GM12891 (cell line): ENCODE measurements at regions not wholly inside any gene's neighbourhood (a gene's known extent, or its start where the extent isn't known, plus 50 kb on each side); places are given as distances from the start of the nearest gene placed in this dataset.

Experiments used
- DNase-seq: peaks from one replicate; pipeline ENCODE4 v3.0.0; 2011; ENCODE audit warnings: low spot score; ENCODE audit not compliant: insufficient read length
- FAIRE-seq: peaks from 2 replicates; lab custom pipeline; 2011; peaks lifted over from hg19 to GRCh38; lab: Jason Lieb, UNC
- PAX5 ChIP-seq: IDR thresholded peaks from 2 replicates; pipeline ENCODE4 v1.6.1; 2011; ENCODE audit warnings: low read length, moderate library complexity, mild to moderate bottlenecking; ENCODE audit not compliant: insufficient read depth, severe bottlenecking
- POLR2A ChIP-seq: IDR thresholded peaks from 2 replicates; pipeline ENCODE4 v1.6.1; 2011; ENCODE audit warnings: low read depth, low read length, control low read depth
- POLR2AphosphoS5 ChIP-seq: IDR thresholded peaks from 2 replicates; pipeline ENCODE4 v1.6.1; 2011; ENCODE audit warnings: low read depth, low read length, control low read depth
- POU2F2 ChIP-seq: IDR thresholded peaks from 2 replicates; pipeline ENCODE4 v1.6.1; 2011; ENCODE audit warnings: low read depth, mild to moderate bottlenecking, control low read depth, low read length, moderate library complexity
- SPI1 ChIP-seq: IDR thresholded peaks from 2 replicates; pipeline ENCODE4 v1.6.1; 2011; ENCODE audit warnings: low read depth, low read length, control low read depth
- TAF1 ChIP-seq: IDR thresholded peaks from 2 replicates; pipeline ENCODE4 v1.6.1; 2011; ENCODE audit warnings: low read depth, low read length, control low read depth

- no peak for FAIRE-seq
- no peak for DNase-seq
- TF ChIP-seq SPI1 (no peak), PAX5 (no peak), POU2F2 (no peak), TAF1 (no peak), POLR2AphosphoS5 (no peak), POLR2A (no peak)
These were observed 719.6 kb downstream of the CCSER2 start for GRCh38 chr10:85047979-85048378.

GRCh38 chr10:85048644-85049043 is 720.3 kb downstream of the CCSER2 start:
- FAIRE-seq: no peak
- no peak for TF ChIP-seq SPI1
- TF ChIP-seq PAX5: no peak
- TF ChIP-seq POU2F2: no peak
- no peak for TF ChIP-seq POLR2AphosphoS5
- TF ChIP-seq TAF1: no peak
- TF ChIP-seq POLR2A: no peak
- DNase-seq: no peak

GRCh38 chr10:85060944-85061343 is 732.6 kb downstream of the CCSER2 start:
- TF ChIP-seq SPI1: no peak
- no peak for TF ChIP-seq TAF1
- TF ChIP-seq POU2F2: no peak
- TF ChIP-seq POLR2AphosphoS5: no peak
- TF ChIP-seq PAX5: no peak
- TF ChIP-seq POLR2A: no peak
- FAIRE-seq: no peak
- no peak for DNase-seq

- DNase-seq (no peak), FAIRE-seq (no peak)
- TF ChIP-seq POU2F2: no peak
- TF ChIP-seq SPI1: no peak
- no peak for TF ChIP-seq POLR2AphosphoS5
- TF ChIP-seq PAX5: no peak
- no peak for TF ChIP-seq TAF1
- TF ChIP-seq POLR2A: no peak
These were observed 733.0 kb downstream of the CCSER2 start for GRCh38 chr10:85061401-85061800.

- TF ChIP-seq POU2F2: no peak
- TF ChIP-seq PAX5: no peak
- TF ChIP-seq POLR2A: no peak
- no peak for TF ChIP-seq TAF1
- no peak for TF ChIP-seq POLR2AphosphoS5
- TF ChIP-seq SPI1: no peak
- DNase-seq (no peak), FAIRE-seq (no peak)
These were observed 739.6 kb downstream of the CCSER2 start for GRCh38 chr10:85067955-85068354.

- no peak for TF ChIP-seq POLR2AphosphoS5
- no peak for TF ChIP-seq PAX5
- TF ChIP-seq TAF1: no peak
- TF ChIP-seq POLR2A: no peak
- no peak for TF ChIP-seq POU2F2
- TF ChIP-seq SPI1: no peak
- DNase-seq (no peak), FAIRE-seq (no peak)
These were observed 752.5 kb downstream of the CCSER2 start for GRCh38 chr10:85080934-85081333.

- DNase-seq: no peak
- no peak for TF ChIP-seq POLR2A
- TF ChIP-seq POLR2AphosphoS5: no peak
- no peak for TF ChIP-seq POU2F2
- TF ChIP-seq PAX5: no peak
- TF ChIP-seq TAF1: no peak
- no peak for TF ChIP-seq SPI1
These were observed 770.6 kb downstream of the CCSER2 start for GRCh38 chr10:85098835-85099521.

GRCh38 chr10:85100495-85100894 is 772.1 kb downstream of the CCSER2 start:
- TF ChIP-seq PAX5 (no peak), POU2F2 (no peak), TAF1 (no peak), POLR2AphosphoS5 (no peak), SPI1 (no peak), POLR2A (no peak)
- DNase-seq (no peak), FAIRE-seq (no peak)

More at GRCh38 chr10:85098835-85099521, 770.6 kb downstream of the CCSER2 start:
- no peak for FAIRE-seq

GRCh38 chr10:85105614-85106255 is 777.3 kb downstream of the CCSER2 start:
- DNase-seq (no peak), FAIRE-seq (no peak)
- no peak for TF ChIP-seq TAF1
- TF ChIP-seq SPI1: no peak
- no peak for TF ChIP-seq POLR2A
- TF ChIP-seq POLR2AphosphoS5: no peak
- no peak for TF ChIP-seq PAX5
- no peak for TF ChIP-seq POU2F2
